SK-N-MC (cell line): ENCODE measurements at regions not wholly inside any gene's neighbourhood (a gene's known extent, or its start where the extent isn't known, plus 50 kb on each side); places are given as distances from the start of the nearest gene placed in this dataset.

Source experiments
- DNase-seq: peaks from one replicate; pipeline ENCODE4 v3.0.0-alpha.2; 2011; ENCODE audit warnings: low read depth, low spot score
- H3K27ac ChIP-seq: fragments of 200-600 bp; sonication (generic); 2 replicates; pipeline ENCODE4 v1.5.1; 2016; ENCODE audit warnings: mixed run types
- H3K36me3 ChIP-seq: fragments of 200-600 bp; sonication (generic); 2 replicates; pipeline ENCODE4 v1.6.1; 2017; ENCODE audit warnings: antibody characterized with exemption, low read length, mixed read lengths; ENCODE audit not compliant: insufficient read depth
- H3K4me3 ChIP-seq: fragments of 200-600 bp; sonication (generic); 2 replicates; pipeline ENCODE4 v1.5.1; 2016
- H3K9ac ChIP-seq: fragments of 200-600 bp; sonication (generic); 2 replicates; pipeline ENCODE4 v1.8.0; 2017; ENCODE audit warnings: mixed run types, mixed read lengths; ENCODE audit not compliant: insufficient read length
- H3K9me3 ChIP-seq: fragments of 200-600 bp; sonication (generic); 2 replicates; pipeline ENCODE4 v1.6.1; 2017; ENCODE audit warnings: low read depth, mild to moderate bottlenecking, antibody characterized with exemption, low read length, moderate library complexity, mixed read lengths
- EZH2 ChIP-seq: fragments of 200-600 bp; sonication (generic); IDR thresholded peaks from one replicate; pipeline ENCODE4 v1.6.1; 2017; ENCODE audit warnings: antibody characterized with exemption
- FOXP2 ChIP-seq: optimal IDR thresholded peaks from 2 replicates; pipeline ENCODE3; 2011; ENCODE audit warnings: mild to moderate bottlenecking, moderate library complexity; ENCODE audit not compliant: insufficient read depth; ENCODE audit errors: extremely low read length, control extremely low read depth
- POLR2AphosphoS5 ChIP-seq: IDR thresholded peaks from 2 replicates; pipeline ENCODE4 v1.6.1; 2012; ENCODE audit warnings: mild to moderate bottlenecking, low read depth, low read length, borderline replicate concordance

DNA sequence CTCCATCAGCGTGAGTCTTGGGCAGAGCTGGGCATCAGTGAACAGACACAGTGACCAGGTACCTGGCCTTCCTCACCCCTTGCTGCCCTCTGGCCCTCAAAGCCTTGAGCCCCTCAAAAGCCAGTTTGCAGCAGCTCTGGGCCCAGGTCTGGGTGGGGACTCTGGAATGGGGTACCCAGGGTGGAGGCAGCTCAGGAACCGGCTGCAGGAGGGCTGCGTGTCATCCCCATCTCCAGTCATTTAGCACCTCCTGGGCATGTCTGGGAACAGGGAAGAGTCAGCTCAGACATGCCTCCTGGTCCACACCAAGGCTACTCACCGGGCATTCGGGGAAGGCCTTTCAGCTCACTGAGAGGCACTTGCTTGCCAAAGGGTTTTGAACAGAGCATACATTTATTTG, 503.3 kb downstream of the TCERG1L start:
- no peak for DNase-seq
- TF ChIP-seq FOXP2 (no peak), POLR2AphosphoS5 (no peak), EZH2 (no peak)
- no peaks in the 10 kb centered on the region for H3K9me3 ChIP-seq
- H3K4me3 ChIP-seq = no peak overlapping the region
- no peaks in the 10 kb centered on the region for H3K36me3 ChIP-seq
- H3K9ac ChIP-seq = no peak overlapping the region
- H3K27ac ChIP-seq = no peak overlapping the region

DNA sequence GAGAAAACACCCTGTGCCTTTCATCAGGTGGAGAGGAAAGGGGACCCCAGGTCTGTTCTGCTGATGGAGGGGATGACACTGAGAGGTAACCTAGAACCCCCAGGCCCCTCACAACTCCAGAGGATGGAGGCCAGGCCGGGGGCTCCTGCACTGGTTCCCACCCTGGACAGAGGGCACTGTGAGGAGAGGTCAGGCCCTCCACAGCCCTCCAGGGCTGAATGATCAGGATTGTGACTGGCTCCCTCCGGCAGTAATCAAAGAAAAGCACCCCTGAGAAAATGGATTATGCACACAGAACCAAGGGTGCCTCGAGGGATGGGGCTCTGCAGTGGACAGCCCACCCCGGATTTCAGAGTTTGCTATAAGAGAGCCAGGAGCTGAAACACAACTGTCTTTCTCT, 502.8 kb downstream of the TCERG1L start:
- TF ChIP-seq EZH2 = no peak
- TF ChIP-seq POLR2AphosphoS5 = no peak
- TF ChIP-seq FOXP2 = no peak
- H3K9ac ChIP-seq = no peak overlapping the region
- H3K27ac ChIP-seq = no peak overlapping the region
- DNase-seq = no peak
- H3K9me3 ChIP-seq = no peaks in the 10 kb centered on the region
- no peak overlapping the region for H3K4me3 ChIP-seq
- no peaks in the 10 kb centered on the region for H3K36me3 ChIP-seq

DNA sequence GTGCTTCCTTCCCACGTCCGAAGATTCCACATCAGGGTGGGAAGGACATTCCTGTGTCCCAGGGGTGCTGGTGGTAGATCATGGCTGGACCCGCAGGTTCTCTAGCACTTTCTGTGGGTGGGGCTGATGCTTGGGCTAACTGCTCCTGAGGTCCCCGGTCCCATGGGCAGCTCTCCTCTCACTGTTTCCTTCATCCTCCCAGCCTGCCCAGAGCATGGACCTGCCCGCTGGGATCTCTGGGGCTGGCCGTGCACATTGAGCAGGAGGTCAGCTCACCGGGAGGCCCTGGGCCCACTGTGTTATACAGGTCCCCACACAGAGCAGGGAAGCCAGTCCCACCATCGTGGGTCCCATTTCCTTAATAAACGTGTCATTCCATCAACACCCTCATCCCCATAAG, 502.3 kb downstream of the TCERG1L start:
- H3K4me3 ChIP-seq = no peak overlapping the region
- no peaks in the 10 kb centered on the region for H3K9me3 ChIP-seq
- H3K36me3 ChIP-seq = no peaks in the 10 kb centered on the region
- no peak overlapping the region for H3K9ac ChIP-seq
- TF ChIP-seq EZH2 (no peak), POLR2AphosphoS5 (no peak), FOXP2 (no peak)
- H3K27ac ChIP-seq = no peak overlapping the region
- DNase-seq = no peak

DNA sequence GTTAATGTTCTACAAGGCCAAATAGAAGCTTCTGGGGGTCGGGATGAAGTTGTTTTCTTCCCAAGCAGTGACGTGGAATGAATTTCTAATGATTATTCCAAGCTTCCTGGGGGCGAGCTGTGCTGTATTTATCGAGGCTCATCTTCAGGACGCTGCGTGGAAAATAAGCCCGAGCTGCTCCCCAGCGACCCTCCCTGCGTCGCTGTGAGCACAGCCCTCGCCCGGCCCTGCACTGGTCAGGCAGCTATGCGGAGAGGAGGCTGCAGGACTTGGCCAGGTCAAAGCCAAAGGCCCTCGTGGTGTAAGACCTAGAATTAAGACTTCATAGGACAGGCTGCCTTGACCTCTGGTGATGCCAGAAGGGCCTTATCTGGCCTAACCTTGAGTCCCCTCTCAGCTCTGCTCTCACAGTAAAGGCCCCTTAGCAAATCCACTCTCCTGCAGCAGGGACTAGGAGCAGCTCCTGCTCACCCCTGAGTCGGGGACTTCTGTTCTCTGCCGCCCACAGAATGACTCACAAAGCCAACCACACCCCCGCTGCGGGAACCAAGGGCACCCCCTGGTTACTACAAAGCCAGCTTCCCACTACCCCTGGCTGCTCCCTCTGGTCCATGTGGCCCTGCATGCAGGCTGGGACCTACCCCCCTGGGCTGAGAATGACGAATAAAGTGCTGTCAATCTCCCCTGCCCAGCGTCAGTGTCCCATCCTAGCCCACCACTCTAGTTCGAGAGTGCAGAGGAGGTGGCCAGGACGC, 501.6 kb downstream of the TCERG1L start:
- H3K4me3 ChIP-seq = no peak overlapping the region
- TF ChIP-seq FOXP2 (no peak), EZH2 (no peak), POLR2AphosphoS5 (no peak)

DNA sequence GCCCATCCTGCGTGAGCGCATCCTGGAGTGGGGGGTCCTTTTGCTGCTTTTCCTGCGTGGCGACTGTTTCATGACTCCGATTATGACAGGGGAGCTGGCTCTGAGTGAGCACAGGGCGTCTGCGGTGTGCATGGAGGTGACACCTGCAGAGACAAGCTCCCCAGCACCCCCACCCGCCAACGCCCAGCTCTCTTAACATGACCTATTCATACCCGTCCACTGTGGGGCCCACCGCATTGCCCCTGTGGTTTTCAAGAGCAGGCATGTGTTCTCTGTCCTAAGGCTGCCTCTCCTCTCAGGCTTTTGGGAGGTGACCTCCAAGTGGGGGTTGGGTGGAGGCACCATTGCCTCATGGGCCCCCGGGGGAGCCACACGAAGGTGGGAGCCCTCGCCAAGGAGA, 500.7 kb downstream of the TCERG1L start:
- H3K9ac ChIP-seq = no peak overlapping the region
- no peak for DNase-seq
- TF ChIP-seq POLR2AphosphoS5 (no peak), EZH2 (no peak), FOXP2 (no peak)
- no peak overlapping the region for H3K4me3 ChIP-seq
- H3K27ac ChIP-seq = no peak overlapping the region
- no peaks in the 10 kb centered on the region for H3K9me3 ChIP-seq
- no peaks in the 10 kb centered on the region for H3K36me3 ChIP-seq

More for the DNA sequence above, 501.6 kb downstream of the TCERG1L start:
- no peaks in the 10 kb centered on the region for H3K9me3 ChIP-seq
- DNase-seq = no peak
- H3K36me3 ChIP-seq = no peaks in the 10 kb centered on the region
- H3K9ac ChIP-seq = no peak overlapping the region
- no peak overlapping the region for H3K27ac ChIP-seq

DNA sequence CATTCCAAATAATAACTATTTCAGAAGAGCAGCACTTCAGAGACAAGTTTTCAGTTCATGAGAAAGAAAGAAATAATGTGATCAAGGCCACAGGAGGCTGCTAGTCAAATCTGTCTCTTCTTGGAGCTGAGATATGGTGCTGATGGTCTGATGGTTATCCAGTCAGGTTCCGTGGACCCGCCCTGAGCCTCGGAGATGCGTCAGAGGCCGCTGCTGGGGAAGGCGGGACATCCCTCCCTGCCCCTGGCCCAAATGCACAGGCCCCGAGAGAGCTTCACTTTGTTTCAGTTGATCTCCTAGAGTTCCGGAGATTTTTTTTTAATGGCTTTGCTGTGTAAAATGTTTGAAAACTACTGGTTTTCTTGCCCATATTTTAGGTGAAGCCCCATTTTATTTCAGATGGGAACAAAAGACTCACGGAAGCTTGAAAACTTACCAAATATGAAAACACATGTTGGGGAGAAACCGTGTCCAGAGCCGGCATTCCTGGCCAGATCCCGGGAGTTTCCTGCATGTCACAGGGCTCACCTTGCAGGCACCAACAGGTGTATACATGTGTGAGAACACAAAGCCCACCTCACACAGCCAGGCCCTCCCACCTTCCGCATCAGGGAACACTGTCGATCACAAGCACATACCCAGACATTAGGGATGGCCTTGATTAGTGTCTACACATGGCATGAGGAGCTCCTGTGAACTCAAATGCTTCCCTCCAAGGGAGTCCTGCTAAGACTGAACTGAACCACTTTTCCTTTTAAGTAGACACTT, 499.0 kb downstream of the TCERG1L start:
- no peak for DNase-seq
- H3K27ac ChIP-seq = no peak overlapping the region
- no peaks in the 10 kb centered on the region for H3K9me3 ChIP-seq
- H3K4me3 ChIP-seq = no peak overlapping the region
- H3K36me3 ChIP-seq = no peaks in the 10 kb centered on the region
- TF ChIP-seq POLR2AphosphoS5 (no peak), FOXP2 (no peak), EZH2 (no peak)
- no peak overlapping the region for H3K9ac ChIP-seq

DNA sequence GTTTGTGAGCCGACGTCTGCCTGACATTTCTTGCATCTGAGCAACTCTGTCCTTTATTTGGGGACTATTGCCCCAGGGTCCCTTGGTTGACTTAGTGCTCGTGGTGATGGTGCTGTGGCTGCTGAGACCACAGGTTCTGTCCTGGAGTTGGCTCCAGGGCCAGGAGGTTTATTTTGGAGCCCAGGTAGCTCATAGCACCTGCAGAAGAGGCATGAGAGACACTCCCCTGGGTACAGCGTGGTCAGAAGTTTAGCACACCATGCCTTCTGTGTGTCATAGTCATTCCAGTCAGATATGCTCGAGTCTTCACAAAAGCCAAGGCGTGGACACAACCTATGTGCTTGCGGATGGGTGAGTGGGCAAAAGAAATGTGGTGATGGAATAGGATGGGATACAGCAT, 496.9 kb downstream of the TCERG1L start:
- Histone ChIP-seq H3K27ac (no peak overlapping the region), H3K9ac (no peak overlapping the region), H3K9me3 (no peaks in the 10 kb centered on the region), H3K4me3 (no peak overlapping the region), H3K36me3 (no peaks in the 10 kb centered on the region)
- TF ChIP-seq FOXP2 (no peak), EZH2 (no peak), POLR2AphosphoS5 (no peak)
- no peak for DNase-seq

DNA sequence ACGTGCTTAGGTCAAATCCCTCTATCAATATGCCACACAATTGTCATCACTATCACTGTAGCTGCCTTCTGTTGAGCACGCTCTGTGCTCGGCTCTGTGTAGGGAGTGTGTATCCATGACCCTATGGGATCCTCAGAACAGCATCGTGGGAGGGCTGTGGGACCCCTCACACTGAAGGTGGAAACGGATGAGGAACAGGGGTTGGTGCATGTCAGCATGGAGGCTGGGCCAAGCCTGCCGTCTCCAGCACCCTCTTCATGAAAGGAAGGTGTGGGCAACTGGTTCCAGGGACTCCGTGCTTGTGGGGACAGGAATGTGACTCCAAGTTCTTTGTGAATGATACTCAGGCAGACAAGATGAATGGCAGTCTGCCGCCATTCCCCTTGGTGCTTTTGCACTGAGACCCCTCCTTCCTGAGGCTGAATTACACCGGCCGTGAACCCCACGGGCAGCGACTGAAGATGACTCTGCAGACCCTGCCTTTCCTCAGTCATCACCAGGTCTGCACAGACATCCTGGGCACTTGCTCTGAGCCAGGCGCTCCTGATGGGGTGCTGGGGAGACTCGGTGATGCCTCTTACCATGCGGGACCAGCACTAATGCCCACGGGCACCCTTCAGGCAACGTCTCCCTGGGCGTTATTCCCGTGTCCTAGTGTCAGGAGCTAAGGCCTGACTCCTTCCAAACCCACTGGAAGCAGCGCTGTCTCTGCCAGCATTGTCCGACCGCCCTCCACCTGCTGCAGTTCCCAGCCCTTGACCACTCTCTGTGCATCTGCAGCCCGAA, 495.2 kb downstream of the TCERG1L start:
- no peak overlapping the region for H3K9ac ChIP-seq
- DNase-seq = no peak
- no peak overlapping the region for H3K4me3 ChIP-seq
- no peak for TF ChIP-seq EZH2
- no peak for TF ChIP-seq POLR2AphosphoS5
- no peak for TF ChIP-seq FOXP2
- no peaks in the 10 kb centered on the region for H3K9me3 ChIP-seq
- H3K27ac ChIP-seq = no peak overlapping the region
- H3K36me3 ChIP-seq = no peaks in the 10 kb centered on the region

DNA sequence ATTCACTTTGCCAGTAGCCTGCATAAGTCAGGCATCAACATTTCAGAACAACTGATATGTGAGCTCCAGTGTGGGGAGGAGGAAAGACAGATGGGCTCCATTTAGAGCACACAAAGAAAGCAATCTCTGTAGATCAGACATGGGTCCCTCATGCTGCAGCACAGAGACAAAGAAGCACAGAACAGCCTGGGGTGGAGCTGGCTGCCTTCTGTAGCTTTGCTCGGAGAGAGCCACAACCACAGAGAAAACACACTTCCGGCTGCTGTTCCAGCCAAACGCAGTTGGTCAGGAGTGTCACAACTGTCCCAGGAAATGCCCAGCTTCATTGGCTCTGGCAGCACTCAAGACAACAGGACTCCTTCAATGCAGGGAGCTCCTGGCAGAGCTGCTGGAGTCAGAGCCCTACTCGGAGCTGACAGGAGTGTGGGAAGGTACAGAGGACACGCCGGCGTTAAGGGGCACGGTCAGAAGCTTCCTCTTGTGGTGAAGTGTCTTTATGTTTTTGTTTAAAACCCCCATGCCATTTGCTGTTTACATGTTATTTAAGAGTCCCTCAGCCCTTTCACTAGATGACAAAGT, 494.4 kb downstream of the TCERG1L start:
- TF ChIP-seq EZH2 = no peak
- no peak for TF ChIP-seq POLR2AphosphoS5
- TF ChIP-seq FOXP2 = no peak
- no peaks in the 10 kb centered on the region for H3K36me3 ChIP-seq
- DNase-seq = no peak
- no peak overlapping the region for H3K9ac ChIP-seq
- H3K27ac ChIP-seq = no peak overlapping the region
- H3K4me3 ChIP-seq = no peak overlapping the region
- no peaks in the 10 kb centered on the region for H3K9me3 ChIP-seq
